ENCODE measurements at regions not wholly inside any gene's neighbourhood (a gene's known extent, or its start where the extent isn't known, plus 50 kb on each side); places are given as distances from the start of the nearest gene placed in this dataset.

DNA sequence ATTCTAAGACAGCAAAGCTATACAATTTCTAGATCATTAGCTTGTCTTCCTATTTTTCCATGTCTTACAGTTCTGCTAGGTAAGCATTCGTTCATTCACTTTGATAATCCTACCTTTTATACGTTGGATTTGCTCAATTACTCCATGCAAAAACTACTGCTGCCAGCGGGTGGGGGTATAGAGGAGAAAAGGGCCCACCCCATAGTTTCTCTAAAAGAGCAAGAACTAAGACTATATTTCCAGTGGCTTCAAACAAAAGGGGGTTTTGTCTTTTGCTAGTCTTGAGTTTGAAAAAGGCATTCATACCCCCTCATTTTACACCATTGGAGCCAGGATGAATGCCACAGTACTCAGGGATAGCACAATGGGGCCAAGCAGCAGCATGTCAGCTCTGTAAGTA, 155.7 kb downstream of the WT1 start:
- DNase-seq = no peak

DNA sequence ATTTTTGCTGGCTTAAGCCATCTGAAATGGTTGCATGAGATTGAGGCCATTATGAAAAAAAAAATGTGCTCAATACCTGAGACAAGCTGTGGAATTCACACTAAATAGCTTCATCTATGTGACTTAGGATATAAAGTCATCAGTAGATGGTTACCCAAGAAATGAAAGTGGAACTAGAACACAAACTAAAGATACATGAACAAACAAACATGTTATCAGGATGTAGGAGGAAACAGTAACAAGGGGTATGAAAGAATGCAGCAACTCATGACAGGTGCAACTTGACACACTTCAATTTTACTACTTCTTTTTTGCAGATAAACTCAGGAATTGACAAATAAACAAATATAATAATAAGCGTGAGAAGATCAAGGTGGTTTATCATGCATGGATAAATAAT, 155.0 kb downstream of the WT1 start:
- no peak for DNase-seq

DNA sequence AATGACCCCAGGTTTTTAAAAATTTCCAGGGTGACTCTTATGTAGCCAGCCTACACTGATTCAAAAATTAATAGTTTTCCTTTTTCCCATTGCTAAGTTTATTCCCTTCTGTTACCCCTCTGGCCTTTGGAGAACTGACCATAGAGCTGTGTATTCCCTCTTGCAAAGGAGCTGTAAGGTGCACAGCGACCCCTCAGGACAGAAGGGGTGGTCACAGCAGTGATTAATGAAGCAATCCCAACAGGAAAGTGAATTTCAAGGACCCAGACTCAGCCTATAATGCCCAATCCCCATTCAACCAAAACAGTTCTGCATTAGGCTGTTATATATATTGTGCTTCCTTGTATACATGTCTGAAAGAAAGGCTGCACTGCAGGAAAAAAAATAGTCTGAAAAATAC, 147.1 kb downstream of the WT1 start:
- no peak for DNase-seq

DNA sequence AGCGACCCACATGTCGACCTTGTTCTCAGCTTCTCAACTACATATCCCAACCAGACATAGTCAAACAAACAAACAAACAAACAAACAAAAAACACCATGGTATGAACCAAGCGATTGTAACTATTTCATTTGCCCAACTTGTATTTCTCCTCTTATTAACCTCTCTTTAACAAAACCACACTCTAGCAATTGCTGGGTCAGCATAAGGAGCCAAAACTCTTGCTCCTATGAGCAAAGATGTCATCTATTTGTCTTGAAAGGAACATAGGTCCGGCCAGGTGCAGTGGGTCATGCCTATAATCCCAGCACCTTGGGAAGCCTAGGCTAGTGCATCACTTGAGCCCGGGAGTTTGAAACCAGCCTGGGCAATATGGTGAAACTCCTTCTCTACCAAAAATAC, 145.6 kb downstream of the WT1 start:
- DNase-seq = no peak

DNA sequence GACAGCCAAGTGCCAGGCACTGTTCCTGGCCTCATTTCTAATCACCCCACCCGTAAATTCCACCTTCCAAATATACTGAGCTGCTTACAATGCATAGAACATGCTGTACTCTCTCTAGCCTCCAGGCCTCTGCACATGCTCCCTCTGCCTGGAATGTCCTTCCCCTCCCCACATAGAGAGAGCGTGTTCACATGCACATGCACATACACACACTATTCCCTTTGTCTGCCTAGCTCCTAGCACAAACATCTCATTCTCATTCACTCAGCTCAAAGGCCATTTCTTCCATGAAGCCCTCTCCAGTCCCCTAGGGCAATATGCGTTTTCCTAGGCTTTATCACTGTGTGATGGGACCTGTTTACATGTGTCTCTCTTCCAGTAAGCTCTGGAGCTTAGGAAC, 144.6 kb downstream of the WT1 start:
- DNase-seq = no peak

DNA sequence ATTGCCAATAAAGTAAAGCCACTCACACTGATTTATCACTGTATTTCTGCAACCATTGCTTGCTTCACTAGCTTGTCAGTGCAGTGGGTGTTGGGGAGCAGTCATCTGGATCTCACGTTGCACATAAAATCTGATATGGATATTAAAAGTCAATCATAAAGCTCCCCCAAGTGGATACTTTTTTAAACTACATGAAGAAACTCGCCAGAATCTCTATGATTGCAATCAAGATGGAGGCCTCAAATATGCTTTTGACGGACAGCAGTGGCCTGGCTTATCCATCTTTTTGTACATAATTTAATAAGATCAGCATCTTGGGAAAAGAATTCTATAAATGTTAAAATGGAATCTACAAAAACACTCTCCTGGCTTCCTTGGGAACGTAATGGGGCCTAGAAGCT, 137.7 kb downstream of the WT1 start:
- DNase-seq = no peak

DNA sequence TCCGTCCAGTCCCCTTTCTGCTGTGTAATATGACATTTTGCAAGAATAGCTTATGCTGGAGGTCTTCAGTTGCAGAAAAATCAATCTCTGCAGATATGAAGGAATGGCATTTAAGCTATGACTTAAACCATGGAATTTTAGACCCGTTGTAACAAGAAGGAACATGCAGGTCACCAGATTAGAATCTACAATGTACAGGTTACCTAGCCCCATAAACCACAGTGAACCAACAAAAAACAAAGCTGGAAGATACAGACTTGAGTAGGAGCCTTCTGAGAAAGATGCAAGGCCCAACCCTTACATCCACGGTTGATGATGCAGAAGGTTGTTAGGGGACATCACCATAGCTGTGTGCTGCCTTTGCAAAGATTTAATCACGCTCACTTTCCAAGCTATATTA, 132.5 kb downstream of the WT1 start:
- no peak for DNase-seq

DNA sequence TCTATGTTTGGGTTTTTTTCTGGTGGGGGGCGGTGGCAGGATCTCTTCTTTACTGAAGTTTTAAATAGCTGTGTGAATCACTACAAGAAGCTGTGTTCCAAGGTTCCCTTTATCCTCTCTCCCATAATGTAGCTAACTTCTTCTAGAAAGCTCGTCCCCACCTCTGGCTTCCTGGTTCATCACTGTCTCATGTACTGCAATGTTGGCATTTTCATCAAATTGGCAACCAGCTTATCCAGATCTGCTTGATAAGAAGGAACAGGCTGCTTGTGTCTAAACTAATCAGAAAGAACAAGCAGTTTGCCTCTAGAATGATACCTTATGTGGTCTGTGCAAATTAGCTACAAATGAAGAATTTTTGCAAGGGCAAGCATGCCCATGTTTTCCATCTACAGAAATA, 130.8 kb downstream of the WT1 start:
- no peak for DNase-seq

DNA sequence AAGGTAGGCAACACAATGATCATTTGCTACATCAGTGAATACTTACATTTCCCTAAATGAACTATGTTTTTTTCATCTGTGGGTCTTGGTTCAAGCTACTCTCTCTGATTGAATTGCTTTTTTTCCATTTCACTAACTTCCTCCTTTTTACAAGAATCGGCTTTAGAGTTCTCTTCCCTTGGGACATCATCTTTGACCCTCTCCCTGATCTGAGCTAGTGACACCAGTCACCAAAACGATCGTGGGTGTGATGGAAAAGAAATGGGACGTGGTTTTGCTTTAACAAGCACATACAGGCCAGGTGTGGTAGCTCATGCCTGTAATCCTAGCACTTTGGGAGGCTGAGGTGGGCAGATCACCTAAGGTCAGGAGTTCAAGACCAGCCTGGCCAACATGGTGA, 129.9 kb downstream of the WT1 start:
- no peak for DNase-seq

DNA sequence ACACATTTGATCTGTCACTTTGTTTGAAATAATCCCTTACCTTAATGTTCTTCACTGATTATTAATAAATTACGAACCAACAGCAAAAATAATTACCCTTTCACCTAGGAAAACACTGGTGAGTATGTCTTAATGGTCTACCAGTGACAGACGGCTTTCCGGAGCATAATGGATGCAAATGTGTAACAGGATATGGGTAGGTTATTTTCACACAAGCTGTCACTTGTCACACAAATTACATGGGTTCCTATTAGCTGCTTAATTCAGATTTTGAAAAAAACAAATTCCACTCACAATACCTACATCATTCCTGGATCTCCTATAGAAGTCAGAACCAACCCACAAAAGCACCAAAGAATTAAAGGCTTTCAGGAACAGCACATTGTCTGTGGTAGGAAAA, 127.9 kb downstream of the WT1 start:
- DNase-seq = no peak

DNA sequence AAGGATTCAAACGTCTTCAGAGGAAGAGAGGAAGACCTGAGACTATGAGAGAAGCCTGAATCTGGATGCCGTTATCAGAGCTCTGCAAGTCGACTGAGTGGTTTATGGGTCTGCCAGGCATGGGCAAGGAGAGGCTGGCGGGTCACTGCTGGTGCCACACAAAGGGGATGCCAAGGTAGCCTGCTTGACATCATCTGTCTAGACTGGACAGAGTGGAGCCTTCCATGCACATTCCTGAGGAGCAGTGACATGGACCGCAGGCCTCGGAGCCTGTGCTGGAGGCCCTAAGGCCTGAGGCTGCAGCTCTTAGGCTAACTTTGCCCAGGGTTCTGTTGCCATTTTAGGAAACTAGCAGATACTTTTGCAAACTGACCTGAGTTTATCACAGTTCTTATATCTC, 127.4 kb downstream of the WT1 start:
- DNase-seq = no peak

DNA sequence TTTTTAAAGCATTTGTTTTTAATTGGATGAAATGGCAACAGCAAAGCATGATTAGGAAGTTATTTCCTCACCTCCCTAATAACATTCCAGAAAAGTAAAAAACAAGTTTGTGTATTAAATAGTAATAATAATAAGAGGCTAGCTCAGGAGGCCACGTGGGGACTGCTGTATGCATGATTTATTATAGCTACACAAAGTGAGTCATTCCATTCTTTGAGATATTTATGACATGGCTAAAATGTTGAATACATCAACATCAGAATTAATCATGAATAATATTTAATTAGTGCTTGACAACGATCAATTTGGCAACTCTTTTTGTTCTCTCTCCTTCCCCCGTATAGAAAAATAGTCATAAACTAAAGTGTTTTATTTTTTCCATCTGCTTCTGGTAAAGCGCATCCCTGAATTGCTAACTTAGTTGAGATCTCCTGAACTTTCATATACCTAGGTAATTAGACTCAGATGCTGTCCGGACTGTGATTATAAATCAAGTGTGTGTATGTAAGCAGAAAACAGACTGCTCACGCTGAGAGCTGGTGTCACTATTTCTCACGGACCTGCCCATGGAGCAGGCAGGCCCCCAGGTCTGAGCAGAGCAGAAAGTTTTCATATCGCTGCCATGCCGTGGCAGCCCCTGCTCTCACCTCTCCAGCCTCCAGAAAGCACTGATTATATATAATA, 125.7 kb downstream of the WT1 start:
- DNase-seq = no peak

DNA sequence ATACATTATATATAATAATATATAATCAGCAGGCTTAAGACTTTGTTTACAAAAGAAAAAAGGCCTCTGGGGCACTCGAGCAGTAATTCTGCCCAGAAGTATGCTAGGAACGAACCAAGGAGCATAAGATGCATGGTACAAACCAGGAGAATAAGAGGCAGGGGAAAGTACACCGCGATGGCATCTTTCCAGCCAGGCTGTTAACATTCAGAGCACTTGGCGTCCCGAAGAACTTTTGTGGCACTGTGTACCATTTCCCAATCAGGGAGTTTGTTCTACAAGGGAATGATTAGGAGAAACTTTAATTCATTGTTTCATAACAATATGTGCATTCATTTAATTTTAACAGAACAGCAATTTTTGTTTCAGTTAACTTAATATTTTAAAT, 125.1 kb downstream of the WT1 start:
- DNase-seq = no peak

DNA sequence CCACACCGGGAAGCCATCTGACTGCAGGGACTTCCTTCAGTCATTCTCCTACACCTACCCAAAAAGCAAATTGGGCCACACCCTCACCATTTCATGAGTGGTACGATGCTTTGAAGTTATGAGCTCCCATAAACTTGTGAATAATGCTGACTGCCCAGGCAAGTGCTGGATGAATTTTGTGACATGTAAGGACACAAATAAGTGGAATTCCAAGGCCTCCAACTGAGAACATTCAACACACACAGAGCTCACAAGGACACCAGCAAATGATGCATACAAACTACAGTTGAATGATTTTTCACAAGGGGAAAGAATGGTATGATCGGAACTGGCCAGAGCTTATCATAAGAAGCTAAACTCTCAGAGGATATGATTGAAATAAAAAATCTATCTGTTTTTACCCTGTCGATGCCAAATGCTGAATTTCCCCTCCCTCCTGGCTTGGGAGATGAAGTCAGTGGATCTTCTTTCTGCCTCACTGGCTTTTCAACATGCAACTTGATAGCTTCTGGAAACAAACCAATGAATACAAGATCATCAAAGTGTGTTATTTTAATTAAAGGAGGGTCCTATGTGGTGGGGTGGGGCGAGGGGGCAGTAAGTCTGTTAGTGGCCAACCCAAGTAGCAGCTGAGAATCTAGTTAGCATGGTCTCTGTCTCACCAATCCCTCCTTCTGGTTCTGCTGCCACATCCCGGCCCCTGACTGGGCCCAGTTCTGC, 123.8 kb downstream of the WT1 start:
- no peak for DNase-seq

DNA sequence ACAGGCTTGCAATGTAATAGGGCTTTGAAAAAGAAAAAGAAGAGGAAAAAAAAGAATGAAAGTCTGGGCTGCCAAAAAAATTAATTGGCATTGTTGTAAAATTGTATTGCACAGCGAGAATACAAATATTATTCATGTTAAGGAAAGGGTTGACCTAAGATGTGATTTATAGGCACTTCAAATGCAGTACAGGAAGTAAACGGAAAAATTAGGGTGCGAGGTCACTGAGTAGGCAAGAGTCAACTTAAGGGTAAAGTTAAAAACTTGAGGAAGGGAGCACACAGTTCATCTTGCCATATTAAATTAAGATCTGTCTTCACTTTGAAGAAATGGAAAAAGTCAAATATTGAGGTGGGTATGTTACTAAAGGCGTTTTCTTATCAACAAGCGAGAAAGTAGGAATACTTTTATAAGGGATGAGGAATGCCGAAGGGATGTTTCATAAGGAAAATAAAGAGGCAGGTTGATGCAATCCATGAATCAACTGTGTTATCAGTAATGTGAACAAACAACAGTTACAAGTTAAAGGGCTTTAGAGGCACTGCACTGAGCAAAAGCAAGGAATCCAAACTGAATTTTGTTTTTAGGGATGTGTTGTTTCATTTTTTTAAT, 123.0 kb downstream of the WT1 start:
- no peak for DNase-seq

DNA sequence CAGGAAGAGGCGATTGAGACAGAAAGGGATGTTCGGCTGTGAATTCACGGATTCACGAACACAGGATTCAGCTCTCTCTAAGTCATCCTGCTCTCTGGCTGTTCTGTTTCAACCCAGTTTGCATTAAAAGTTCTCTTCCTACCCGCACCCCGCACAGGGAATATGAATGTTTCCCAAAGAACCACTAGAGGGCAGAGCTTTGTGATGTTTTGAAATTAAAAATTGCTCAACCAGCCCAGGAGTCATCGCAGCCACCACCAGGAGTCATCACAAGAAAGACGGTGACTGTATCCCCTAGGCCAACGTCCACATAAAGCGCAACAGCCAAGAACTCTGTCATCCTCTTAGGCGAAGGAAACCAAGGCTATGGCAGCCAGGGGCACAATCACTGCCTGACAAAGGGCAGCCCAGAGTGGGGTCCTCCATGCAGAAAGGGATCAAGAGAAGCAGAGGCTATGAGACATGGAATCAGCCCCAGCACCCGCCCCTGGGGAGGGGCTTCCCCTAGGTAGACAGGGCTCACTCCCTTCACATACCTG, 122.4 kb downstream of the WT1 start:
- peak; percentile 12 for DNase-seq

DNA sequence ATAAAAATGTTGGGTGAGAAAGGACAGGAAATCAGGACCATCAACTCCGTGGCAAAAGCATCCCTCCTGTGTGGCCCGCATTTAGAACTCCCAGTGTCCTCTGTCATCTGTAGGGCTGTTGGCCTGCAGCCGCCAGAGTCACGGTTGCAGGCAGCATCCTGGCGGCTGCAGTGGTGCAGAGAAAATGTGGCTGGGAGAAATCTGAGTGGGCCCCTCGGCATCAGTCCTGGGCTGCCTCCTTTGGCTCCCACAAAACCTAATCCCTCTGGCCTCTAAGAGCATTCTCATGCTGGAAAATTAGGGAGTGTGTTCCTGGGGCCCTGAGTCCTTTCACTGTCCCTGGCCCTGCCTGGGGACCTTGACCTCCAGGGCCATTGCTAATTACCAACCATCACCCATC, 121.9 kb downstream of the WT1 start:
- DNase-seq = no peak

DNA sequence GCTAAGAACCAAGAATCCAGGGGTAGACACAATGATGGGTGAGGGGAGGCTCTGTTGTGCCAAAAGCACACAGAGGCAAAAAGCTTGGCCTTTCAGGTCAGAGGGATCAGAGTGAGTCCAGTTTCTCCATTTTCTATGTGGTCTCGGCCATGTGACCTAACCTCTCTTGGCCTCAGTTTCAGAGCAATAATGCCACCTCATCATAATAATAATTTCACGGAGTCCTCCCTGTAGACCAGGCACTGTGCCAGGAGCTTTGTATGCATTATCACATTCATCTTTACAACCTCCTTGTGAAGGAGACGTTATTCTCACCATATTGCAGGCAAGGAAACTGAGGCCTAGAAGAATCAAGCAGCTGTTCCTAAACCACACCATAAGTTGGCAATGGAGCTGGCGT, 120.2 kb downstream of the WT1 start:
- no peak for DNase-seq

DNA sequence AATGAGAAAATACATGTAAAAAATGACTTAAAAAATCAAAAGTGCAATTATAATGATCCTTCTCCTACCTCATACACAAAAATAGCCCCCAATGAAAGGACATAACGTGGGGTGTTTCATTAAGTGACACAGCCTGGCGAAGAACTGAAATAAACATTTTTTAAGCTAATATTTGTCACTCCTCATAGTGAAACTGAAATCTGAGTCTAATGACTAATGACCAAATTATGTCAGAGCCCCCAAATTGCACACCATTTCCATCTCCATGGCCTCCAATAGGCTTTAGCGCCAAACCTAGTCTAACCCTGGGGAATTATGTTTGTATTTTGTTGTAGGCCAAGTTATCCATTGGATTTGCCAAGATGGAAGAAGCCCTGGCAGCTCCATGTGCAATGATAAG, 119.1 kb downstream of the WT1 start:
- DNase-seq = no peak

DNA sequence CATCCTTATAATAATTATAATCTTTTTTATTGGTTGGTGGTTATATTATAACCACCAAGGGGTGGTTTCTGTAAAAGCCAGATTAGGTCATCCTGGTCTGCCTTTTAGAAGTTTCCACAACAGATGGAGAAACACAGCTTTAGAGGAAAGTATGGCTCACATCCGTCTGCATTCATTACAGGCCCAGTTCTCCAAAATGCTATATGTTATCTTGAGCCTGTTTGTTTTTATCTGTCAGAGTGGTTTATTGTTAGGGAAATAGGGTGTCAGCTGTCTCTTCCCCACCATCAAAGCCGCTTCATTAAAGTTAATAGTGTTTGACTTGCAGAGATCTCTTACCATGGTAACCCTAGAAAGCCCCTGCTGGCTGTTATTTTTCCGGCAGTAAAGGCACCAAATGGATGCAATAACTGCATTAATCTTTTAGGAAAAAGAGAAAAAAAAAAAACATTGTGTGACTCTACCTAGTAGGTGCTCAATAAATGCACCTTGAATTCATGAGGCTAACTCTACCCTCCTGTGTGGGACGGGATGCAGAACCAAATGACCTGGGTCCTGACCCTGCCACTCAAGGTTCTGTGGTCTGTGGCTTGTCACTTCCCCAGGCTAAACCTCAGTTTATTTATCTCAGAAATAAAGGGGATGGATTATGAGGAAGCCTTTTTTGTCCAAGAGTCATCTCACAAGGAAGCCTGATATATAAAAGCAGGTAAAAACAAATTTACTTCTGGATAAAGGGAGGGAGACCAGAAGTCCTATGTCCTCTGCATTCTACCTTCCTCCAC, 118.3 kb downstream of the WT1 start:
- DNase-seq = no peak

DNA sequence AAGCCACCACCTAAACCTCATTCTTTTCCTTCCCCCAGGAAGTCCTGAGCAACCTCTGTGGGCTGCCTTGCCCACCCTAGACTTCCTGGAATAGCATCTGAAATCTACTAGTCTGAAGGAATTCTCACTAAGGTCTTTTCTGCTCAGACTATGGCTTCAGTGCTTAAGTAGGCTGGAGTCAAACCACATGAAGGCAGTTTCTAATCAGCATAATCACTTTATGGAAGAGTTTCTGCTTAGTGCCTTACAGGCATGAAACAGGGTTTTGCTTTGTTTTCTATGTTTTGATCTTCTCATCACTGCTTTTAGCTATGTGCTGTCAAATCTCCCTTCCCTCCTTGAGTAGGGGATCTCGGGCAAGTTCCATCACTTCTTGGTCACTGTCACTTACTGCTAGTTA, 117.7 kb downstream of the WT1 start:
- no peak for DNase-seq

DNA sequence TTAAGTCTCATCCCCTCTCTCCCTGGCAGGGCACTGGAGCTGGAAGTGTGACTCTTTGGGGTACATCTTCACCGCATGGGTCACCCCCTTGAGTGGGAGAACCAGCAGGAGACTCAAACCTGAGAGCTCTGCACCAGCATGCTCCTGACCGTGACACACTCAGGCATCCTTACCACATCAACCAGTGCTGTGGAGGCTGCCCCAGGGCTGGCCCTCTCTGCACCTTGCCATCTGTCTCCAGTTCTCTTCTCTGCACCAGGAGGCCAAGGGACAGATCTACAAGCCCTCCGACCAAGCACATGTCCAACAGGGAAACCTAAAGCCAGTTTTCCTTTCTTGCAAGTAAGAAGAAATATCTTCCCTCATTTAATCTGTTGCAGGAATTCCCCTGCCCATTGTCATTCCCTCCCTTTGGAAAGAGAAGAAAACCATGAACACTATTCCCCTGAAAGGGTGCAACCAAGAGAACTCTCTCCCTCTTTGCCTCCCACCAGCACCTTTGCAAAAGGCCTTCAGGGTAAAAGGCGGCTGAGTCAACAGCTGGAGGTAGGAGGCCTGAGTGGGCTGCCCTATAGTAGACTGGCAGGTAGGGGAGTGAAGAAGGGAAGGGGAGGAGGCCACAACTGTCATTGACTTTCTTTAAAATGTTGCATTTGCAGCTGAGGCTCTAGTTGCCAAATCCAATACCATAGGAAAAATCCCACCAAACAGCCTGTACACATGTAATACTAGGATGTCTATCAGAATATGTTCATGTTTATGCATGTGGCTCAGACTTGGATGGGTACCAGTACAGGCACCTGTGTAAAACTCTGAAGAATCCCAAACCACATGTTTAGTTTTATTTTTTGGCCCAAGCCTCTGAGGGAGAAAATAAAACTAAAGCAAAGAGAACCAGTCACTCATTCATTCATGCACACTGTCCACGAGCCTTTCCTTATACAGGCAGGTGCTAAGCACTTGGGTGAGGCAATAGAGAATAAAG, 117.0 kb downstream of the WT1 start:
- DNase-seq = no peak

Data from CD4-positive, alpha-beta T cell treated with Interferon gamma for 1 hour (primary cell).